GM23338 (cell line): ENCODE measurements at regions not wholly inside any gene's neighbourhood (a gene's known extent, or its start where the extent isn't known, plus 50 kb on each side); places are given as distances from the start of the nearest gene placed in this dataset.
A peak's percentile ranks its signal among the peaks of the same experiment; 100 is the strongest.

ENCODE experiments used
- ATAC-seq: fragments of 200-7000 bp; cut with Tn5 transposase; 3 replicates; pipeline ENCODE4 v1.9.1; 2020
- DNase-seq: peaks from one replicate; pipeline ENCODE4 v3.0.0-alpha.2; 2015; ENCODE audit warnings: low spot score
- H2AFZ ChIP-seq: fragments of 200-600 bp; sonication (generic); 2 replicates; pipeline ENCODE4 v1.8.0; 2016; ENCODE audit warnings: antibody characterized with exemption, mild to moderate bottlenecking, moderate library complexity
- H3F3A ChIP-seq: fragments of 200-600 bp; sonication (generic); replicated peaks from 2 replicates; pipeline ENCODE4 v1.8.0; 2017; ENCODE audit warnings: antibody characterized with exemption, mixed run types, low read depth
- H3K27ac ChIP-seq: fragments of 200-600 bp; sonication (generic); 2 replicates; pipeline ENCODE4 v1.6.1; 2016; ENCODE audit warnings: low read depth
- H3K27me3 ChIP-seq: fragments of 200-600 bp; sonication (generic); 2 replicates; pipeline ENCODE4 v1.8.0; 2016; ENCODE audit warnings: mild to moderate bottlenecking, mixed run types, moderate library complexity; ENCODE audit not compliant: insufficient read depth
- H3K36me3 ChIP-seq: fragments of 200-600 bp; sonication (generic); 2 replicates; pipeline ENCODE4 v1.8.0; 2016; ENCODE audit warnings: mild to moderate bottlenecking; ENCODE audit not compliant: insufficient read depth
- H3K4me1 ChIP-seq: fragments of 200-600 bp; sonication (generic); 2 replicates; pipeline ENCODE4 v1.8.0; 2016; ENCODE audit warnings: mild to moderate bottlenecking, moderate library complexity; ENCODE audit not compliant: insufficient read depth
- H3K4me2 ChIP-seq: fragments of 200-600 bp; sonication (generic); 2 replicates; pipeline ENCODE4 v1.7.1; 2017; ENCODE audit warnings: mixed run types
- H3K4me3 ChIP-seq: fragments of 200-600 bp; sonication (generic); 2 replicates; pipeline ENCODE4 v1.6.1; 2016; ENCODE audit warnings: mixed run types
- H3K79me2 ChIP-seq: fragments of 200-600 bp; sonication (generic); replicated peaks from 2 replicates; pipeline ENCODE4 v1.8.0; 2017; ENCODE audit warnings: mild to moderate bottlenecking; ENCODE audit not compliant: insufficient read depth
- H3K9me2 ChIP-seq: fragments of 200-600 bp; sonication (generic); 2 replicates; pipeline ENCODE4 v1.8.0; 2017; ENCODE audit not compliant: insufficient read depth
- H4K20me1 ChIP-seq: fragments of 200-600 bp; sonication (generic); replicated peaks from 2 replicates; pipeline ENCODE4 v1.8.0; 2017; ENCODE audit warnings: mild to moderate bottlenecking; ENCODE audit not compliant: insufficient read depth
- H3K27ac Mint-ChIP-seq: 2 replicates; pipeline ENCODE4 v1.8.0; 2020; ENCODE audit warnings: inconsistent platforms, mild to moderate bottlenecking, moderate library complexity, mixed read lengths
- H3K27me3 Mint-ChIP-seq: 3 replicates; pipeline ENCODE4 v1.8.0; 2022; ENCODE audit warnings: low read depth, mild to moderate bottlenecking, moderate library complexity, mixed read lengths, inconsistent platforms; ENCODE audit not compliant: insufficient read depth, poor library complexity
- H3K36me3 Mint-ChIP-seq: 3 replicates; pipeline ENCODE4 v1.8.0; 2021; ENCODE audit warnings: low read depth, mild to moderate bottlenecking, inconsistent platforms, moderate library complexity, mixed read lengths
- H3K4me1 Mint-ChIP-seq: 3 replicates; pipeline ENCODE4 v1.8.0; 2020; ENCODE audit warnings: mild to moderate bottlenecking, inconsistent platforms, mixed read lengths
- H3K4me3 Mint-ChIP-seq: 3 replicates; pipeline ENCODE4 v1.8.0; 2021; ENCODE audit warnings: moderate library complexity, mild to moderate bottlenecking, inconsistent platforms, mixed read lengths
- H3K9me3 Mint-ChIP-seq: 3 replicates; pipeline ENCODE4 v1.8.0; 2020; ENCODE audit warnings: moderate library complexity, mild to moderate bottlenecking, inconsistent platforms, mixed read lengths
- ETS1 ChIP-seq: IDR thresholded peaks from 2 replicates; pipeline ENCODE4 v1.6.1; 2016; ENCODE audit warnings: antibody characterized with exemption
- EZH2 ChIP-seq: fragments of 200-600 bp; sonication (generic); IDR thresholded peaks from one replicate; pipeline ENCODE4 v1.8.0; 2017; ENCODE audit warnings: antibody characterized with exemption, mild to moderate bottlenecking, low read depth; ENCODE audit not compliant: unreplicated experiment
- NANOG ChIP-seq: IDR thresholded peaks from 2 replicates; pipeline ENCODE4 v1.6.1; 2016; ENCODE audit warnings: antibody characterized with exemption, borderline replicate concordance
- STAT1 ChIP-seq: IDR thresholded peaks from one replicate; pipeline ENCODE4 v1.6.1; 2016; ENCODE audit warnings: antibody characterized with exemption; ENCODE audit not compliant: unreplicated experiment
- ZNF462 ChIP-seq: fragments of 250-450 bp; sonication (Bioruptor Pico); IDR thresholded peaks from 2 replicates; pipeline ENCODE4 v1.5.0; 2020; ENCODE audit warnings: mild to moderate bottlenecking, moderate library complexity

- TF ChIP-seq ZNF462 (CRISPR knock-in tag) (no peak), STAT1 (no peak), ETS1 (no peak), NANOG (no peak)
Observed at GRCh38 chr15:39156646-39157250, 424.1 kb upstream of the THBS1 start (continued).

GRCh38 chr15:39157882-39158281 lies 423.0 kb upstream of the THBS1 start:
- Histone ChIP-seq H3K27ac (no peak overlapping the region), H3K4me1 (no peaks in the 10 kb centered on the region), H2AFZ (peak overlapping the region; percentile 15; the same call in 1 of the 2 replicates), H3K27me3 (no peaks in the 10 kb centered on the region), H3K79me2 (no peaks in the 10 kb centered on the region), H3K4me2 (no peak overlapping the region), H3K4me3 (no peak overlapping the region), H3K36me3 (no peaks in the 10 kb centered on the region), H4K20me1 (no peaks in the 10 kb centered on the region), H3F3A (no peaks in the 10 kb centered on the region), H3K9me2 (no peaks in the 10 kb centered on the region; the same call in 1 of the 2 replicates)
- no peak overlapping the region for H3K27ac Mint-ChIP-seq
- H3K9me3 Mint-ChIP-seq, result no peaks in the 10 kb centered on the region
- peaks cover 10% of the 10 kb centered on the region; the same call in 2 of the 3 replicates for H3K4me1 Mint-ChIP-seq
- no peaks in the 10 kb centered on the region for H3K27me3 Mint-ChIP-seq
- ATAC-seq, result no peak
- no peaks in the 10 kb centered on the region for H3K36me3 Mint-ChIP-seq
- no peak overlapping the region for H3K4me3 Mint-ChIP-seq
- DNase-seq, result no peak
- TF ChIP-seq EZH2, result no peak
- TF ChIP-seq ZNF462 (CRISPR knock-in tag), result no peak
